Mammary epithelial cell (primary cell): ENCODE measurements at regions not wholly inside any gene's neighbourhood (a gene's known extent, or its start where the extent isn't known, plus 50 kb on each side); places are given as distances from the start of the nearest gene placed in this dataset.

Experiments
- CTCF ChIP-seq, 2 donors: IDR thresholded peaks in 1 of 2; conservative IDR thresholded peaks in 1 of 2; 2 replicates each; pipeline ENCODE4 v1.5.1; 2011 to 2012; ENCODE audit warnings: inconsistent platforms in 2 of 2, low read length in 2 of 2, mild to moderate bottlenecking in 2 of 2, control low read depth in 1 of 2, low read depth in 1 of 2; ENCODE audit not compliant: insufficient read depth in 1 of 2; ENCODE audit errors: extremely low read depth in 1 of 2
- EZH2 ChIP-seq: IDR thresholded peaks from 2 replicates; pipeline ENCODE4 v1.6.1; 2012; ENCODE audit warnings: low read length, inconsistent platforms, borderline replicate concordance

- TF ChIP-seq CTCF (conservative IDR thresholded peaks at IDR 0.05 in 1 of 2, IDR thresholded peaks at IDR 0.05 in 1 of 2; ENCODE audit: extremely low read depth in 1 of 2, insufficient read depth in 1 of 2, low read depth in 1 of 2, low read length in 2 of 2) (no peak), EZH2 (no peak)
Observed at GRCh38 chr17:14525551-14526455, 224.9 kb downstream of the HS3ST3B1 start.
